Endothelial cell of umbilical vein (primary cell): ENCODE measurements at regions not wholly inside any gene's neighbourhood (a gene's known extent, or its start where the extent isn't known, plus 50 kb on each side); places are given as distances from the start of the nearest gene placed in this dataset.
A peak's percentile ranks its signal among the peaks of the same experiment; 100 is the strongest.

Source experiments
- BruUV-seq: library from RNA; stranded (reverse); fragments of 400-500 nt; replicated peaks from 2 replicates; lab custom pipeline; 2021; lab: Mats Ljungman, UMichigan
- CTCF ChIA-PET: fragments of 300-600, 350-600 bp; sonication (Branson Sonifier 250); formaldehyde crosslinking; loops from one replicate; lab custom pipeline; 2021; ENCODE audit warnings: antibody characterized with exemption, inconsistent platforms; lab: Charles Lee
- POLR2A ChIA-PET: fragments of 300-600, 350-600 bp; sonication (Branson Sonifier 250); formaldehyde crosslinking; loops from one replicate; lab custom pipeline; 2021; ENCODE audit warnings: antibody characterized with exemption, inconsistent platforms; lab: Charles Lee
- DNase-seq: peaks from one replicate; pipeline ENCODE4 v3.0.0-alpha.2; 2011; ENCODE audit warnings: low read depth, low spot score
- FAIRE-seq: peaks from 2 replicates; lab custom pipeline; 2011; peaks lifted over from hg19 to GRCh38; lab: Jason Lieb, UNC
- H2AFZ ChIP-seq: 2 replicates; pipeline ENCODE4 v1.6.0; 2012; ENCODE audit warnings: low read depth, low read length, control low read depth, inconsistent platforms
- H3K27ac ChIP-seq: 2 replicates; pipeline ENCODE4 v1.5.1; 2011; ENCODE audit warnings: low read depth, mild to moderate bottlenecking, control low read depth, low read length, moderate library complexity; ENCODE audit not compliant: insufficient read depth
- H3K27me3 ChIP-seq, 2 experiments: 2 replicates each; pipeline versions ENCODE4 v1.6.0 to v1.6.1; 2011; ENCODE audit warnings: low read length in 2 of 2, mixed read lengths in 1 of 2; ENCODE audit not compliant: control insufficient read depth in 2 of 2, insufficient read depth in 2 of 2
- H3K36me3 ChIP-seq, 2 experiments: 2 replicates in 1 of 2; 3 replicates in 1 of 2; pipeline ENCODE4 v1.5.1; 2011; ENCODE audit warnings: low read length in 2 of 2, mild to moderate bottlenecking in 1 of 2, moderate library complexity in 1 of 2; ENCODE audit not compliant: control insufficient read depth in 2 of 2, insufficient read depth in 2 of 2; ENCODE audit errors: extremely low read depth in 1 of 2
- H3K4me1 ChIP-seq: 3 replicates; pipeline ENCODE4 v1.5.1; 2011; ENCODE audit warnings: mild to moderate bottlenecking, low read length; ENCODE audit not compliant: control insufficient read depth, insufficient read depth; ENCODE audit errors: extremely low read depth
- H3K4me2 ChIP-seq: 2 replicates; pipeline ENCODE4 v1.6.1; 2011; ENCODE audit warnings: low read length, control low read depth, mixed read lengths; ENCODE audit not compliant: insufficient read depth
- H3K4me3 ChIP-seq, 3 experiments: fragments of 200-600 bp in 1 of 3; sonication (generic), shearing (Covaris generic) in 1 of 3; replicated peaks in 1 of 3; 2 replicates each; pipeline ENCODE4 v1.5.1; 2011 to 2016; ENCODE audit warnings: control low read depth in 3 of 3, low read length in 3 of 3, mild to moderate bottlenecking in 2 of 3, inconsistent platforms in 1 of 3, low read depth in 1 of 3, moderate library complexity in 1 of 3; ENCODE audit not compliant: insufficient read depth in 1 of 3
- H3K79me2 ChIP-seq: 2 replicates; pipeline ENCODE4 v1.6.0; 2012; ENCODE audit warnings: low read length, inconsistent platforms; ENCODE audit not compliant: control insufficient read depth, insufficient read depth
- H3K9ac ChIP-seq: replicated peaks from 2 replicates; pipeline ENCODE3; 2011; ENCODE audit warnings: low read length, control low read depth; ENCODE audit not compliant: insufficient read depth; ENCODE audit errors: extremely low read depth
- H3K9me1 ChIP-seq: replicated peaks from 3 replicates; pipeline ENCODE4 v1.6.0; 2011; ENCODE audit warnings: mild to moderate bottlenecking, low read length; ENCODE audit not compliant: control insufficient read depth, insufficient read depth; ENCODE audit errors: extremely low read depth
- H3K9me3 ChIP-seq: replicated peaks from 2 replicates; pipeline ENCODE4 v1.5.1; 2012; ENCODE audit warnings: low read length, inconsistent platforms; ENCODE audit not compliant: control insufficient read depth, insufficient read depth
- H4K20me1 ChIP-seq: replicated peaks from 2 replicates; pipeline ENCODE3; 2011; ENCODE audit warnings: mild to moderate bottlenecking, low read length; ENCODE audit not compliant: control insufficient read depth, insufficient read depth; ENCODE audit errors: extremely low read depth
- EZH2 ChIP-seq: IDR thresholded peaks from 2 replicates; pipeline ENCODE4 v1.6.1; 2012; ENCODE audit warnings: borderline replicate concordance, low read depth, mild to moderate bottlenecking, moderate library complexity, low read length, inconsistent platforms; ENCODE audit not compliant: severe bottlenecking
- FOS ChIP-seq: IDR thresholded peaks from 2 replicates; pipeline ENCODE4 v1.6.1; 2011; ENCODE audit warnings: mild to moderate bottlenecking, low read length, moderate library complexity, borderline replicate concordance; ENCODE audit not compliant: insufficient read depth
- GATA2 ChIP-seq: IDR thresholded peaks from 2 replicates; pipeline ENCODE4 v1.7.0; 2011; ENCODE audit warnings: low read depth, mild to moderate bottlenecking, moderate library complexity, mixed read lengths, low read length; ENCODE audit not compliant: insufficient read length, insufficient read depth
- JUN ChIP-seq: IDR thresholded peaks from 2 replicates; pipeline ENCODE4 v1.6.1; 2011; ENCODE audit warnings: borderline replicate concordance, low read depth; ENCODE audit not compliant: insufficient read length, insufficient read depth
- MYC ChIP-seq: IDR thresholded peaks from one replicate; pipeline ENCODE4 v1.6.1; 2011; ENCODE audit warnings: mild to moderate bottlenecking, low read depth, low read length
- POLR2A ChIP-seq: IDR thresholded peaks from 2 replicates; pipeline ENCODE4 v1.6.1; 2012; ENCODE audit warnings: low read depth, mild to moderate bottlenecking, control low read depth, low read length
- POLR2AphosphoS5 ChIP-seq: IDR thresholded peaks from 2 replicates; pipeline ENCODE4 v1.6.1; 2012; ENCODE audit warnings: low read depth, mild to moderate bottlenecking, control low read depth, low read length, moderate library complexity; ENCODE audit not compliant: insufficient read depth
- dilution Hi-C: fragments of 300-500 bp; cut with MboI; formaldehyde crosslinking; loops from one replicate; pipeline ENCODE4 v1.15.0; 2019; ENCODE audit warnings: low sequenced_read_pairs; ENCODE audit not compliant: extremely low pct_ligation_motif_present
- intact Hi-C: fragments of 100-400 bp; cut with micrococcal nuclease; formaldehyde crosslinking; loops from one replicate; pipeline ENCODE4 v1.10.0; 2022
- TF ChIP-seq, protein P1 (sequence below): IDR thresholded peaks from 2 replicates; pipeline ENCODE4 v1.6.1; 2011; ENCODE audit not compliant: insufficient read depth, insufficient read length
- TF ChIP-seq, protein P2 (sequence below), 2 donors: IDR thresholded peaks; 1 replicate in 1 of 2; 2 replicates in 1 of 2; pipeline ENCODE4 v1.5.1; 2011; ENCODE audit warnings: low read length in 2 of 2, mild to moderate bottlenecking in 2 of 2, moderate library complexity in 2 of 2, control low read depth in 1 of 2, inconsistent platforms in 1 of 2, low read depth in 1 of 2; ENCODE audit not compliant: insufficient read depth in 1 of 2; ENCODE audit errors: extremely low read depth in 1 of 2

DNA sequence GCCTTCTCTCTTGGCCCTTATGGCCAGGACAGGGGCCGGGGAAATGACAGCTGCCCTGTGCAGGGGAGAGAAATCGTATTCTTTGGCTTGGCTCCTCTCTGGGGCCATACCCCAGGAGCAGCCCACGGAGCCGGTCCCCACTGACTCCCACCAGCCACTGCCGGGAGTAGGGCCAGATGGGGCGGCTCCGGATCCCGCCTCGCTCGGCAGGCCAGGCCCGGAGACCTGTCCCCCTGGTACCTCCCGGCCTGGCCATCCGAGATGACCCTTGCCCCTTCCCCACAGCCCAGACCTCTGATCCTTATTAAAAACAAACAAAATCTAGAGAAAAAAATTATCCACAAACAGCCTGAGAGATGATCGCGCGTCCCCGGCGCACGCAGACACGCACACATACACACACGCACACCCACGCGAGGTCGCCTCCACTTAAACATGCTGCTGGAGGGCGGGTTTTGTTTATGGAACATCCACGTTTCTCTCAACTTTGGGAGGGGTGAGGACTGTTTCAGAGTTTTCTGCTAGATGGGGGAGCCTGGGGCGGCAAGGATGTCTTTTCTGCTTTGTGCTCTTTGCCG lies 59.1 kb downstream of the IGLL1 start:
- no peak for TF ChIP-seq POLR2AphosphoS5
- TF ChIP-seq MYC = no peak
- no peak for TF ChIP-seq JUN
- no peak for TF ChIP-seq POLR2A
- no peak for TF ChIP-seq GATA2
- TF ChIP-seq, protein P1, sequence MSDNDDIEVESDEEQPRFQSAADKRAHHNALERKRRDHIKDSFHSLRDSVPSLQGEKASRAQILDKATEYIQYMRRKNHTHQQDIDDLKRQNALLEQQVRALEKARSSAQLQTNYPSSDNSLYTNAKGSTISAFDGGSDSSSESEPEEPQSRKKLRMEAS = no peak
- TF ChIP-seq EZH2 = no peak
- TF ChIP-seq, protein P2, sequence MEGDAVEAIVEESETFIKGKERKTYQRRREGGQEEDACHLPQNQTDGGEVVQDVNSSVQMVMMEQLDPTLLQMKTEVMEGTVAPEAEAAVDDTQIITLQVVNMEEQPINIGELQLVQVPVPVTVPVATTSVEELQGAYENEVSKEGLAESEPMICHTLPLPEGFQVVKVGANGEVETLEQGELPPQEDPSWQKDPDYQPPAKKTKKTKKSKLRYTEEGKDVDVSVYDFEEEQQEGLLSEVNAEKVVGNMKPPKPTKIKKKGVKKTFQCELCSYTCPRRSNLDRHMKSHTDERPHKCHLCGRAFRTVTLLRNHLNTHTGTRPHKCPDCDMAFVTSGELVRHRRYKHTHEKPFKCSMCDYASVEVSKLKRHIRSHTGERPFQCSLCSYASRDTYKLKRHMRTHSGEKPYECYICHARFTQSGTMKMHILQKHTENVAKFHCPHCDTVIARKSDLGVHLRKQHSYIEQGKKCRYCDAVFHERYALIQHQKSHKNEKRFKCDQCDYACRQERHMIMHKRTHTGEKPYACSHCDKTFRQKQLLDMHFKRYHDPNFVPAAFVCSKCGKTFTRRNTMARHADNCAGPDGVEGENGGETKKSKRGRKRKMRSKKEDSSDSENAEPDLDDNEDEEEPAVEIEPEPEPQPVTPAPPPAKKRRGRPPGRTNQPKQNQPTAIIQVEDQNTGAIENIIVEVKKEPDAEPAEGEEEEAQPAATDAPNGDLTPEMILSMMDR (IDR thresholded peaks at IDR 0.05; ENCODE audit: extremely low read depth in 1 of 2, insufficient read depth in 1 of 2, low read depth in 1 of 2, low read length in 2 of 2) = no peak
- TF ChIP-seq FOS = no peak
- peak overlapping the region; percentile 97 for H3K27ac ChIP-seq
- no TSS peak for BruUV-seq
- dilution Hi-C loops = no loop called here
- DNase-seq (no peak), FAIRE-seq (no peak)
- H3K4me3 ChIP-seq = no peak overlapping the region
- no peaks in the 10 kb centered on the region for H3K36me3 ChIP-seq
- intact Hi-C loops = loop anchor here (2.0 to 5.0 kb wide), 3 partner anchors 18 to 214 kb away; no protein-coding TSS in a partner anchor
- H2AFZ ChIP-seq = peak overlapping the region; percentile 93
- H3K9ac ChIP-seq = peak overlapping the region; percentile 89
- peaks cover 23% of the 10 kb centered on the region for H3K4me1 ChIP-seq
- no peaks in the 10 kb centered on the region for H3K27me3 ChIP-seq
- no peaks in the 10 kb centered on the region for H4K20me1 ChIP-seq
- ChIA-PET CTCF (no interaction called here), POLR2A (no interaction called here)
- no peaks in the 10 kb centered on the region for H3K9me3 ChIP-seq
- H3K79me2 ChIP-seq = no peaks in the 10 kb centered on the region
- H3K4me2 ChIP-seq = peak overlapping the region; percentile 62
- no peaks in the 10 kb centered on the region for H3K9me1 ChIP-seq
